Neural cell (in vitro differentiated cells): ENCODE measurements at regions not wholly inside any gene's neighbourhood (a gene's known extent, or its start where the extent isn't known, plus 50 kb on each side); places are given as distances from the start of the nearest gene placed in this dataset.

Experiments used
- CTCF ChIP-seq: fragments of 450-650 bp; IDR thresholded peaks from 2 replicates; pipeline ENCODE4 v1.5.1; 2014; ENCODE audit warnings: antibody characterized with exemption, mild to moderate bottlenecking, moderate library complexity; ENCODE audit not compliant: poor library complexity, severe bottlenecking
- EP300 ChIP-seq: fragments of 450-650 bp; conservative IDR thresholded peaks from 2 replicates; pipeline ENCODE4 v1.6.1; 2014; ENCODE audit warnings: antibody characterized with exemption, mild to moderate bottlenecking, moderate library complexity; ENCODE audit not compliant: poor library complexity, severe bottlenecking
- MXI1 ChIP-seq: fragments of 450-650 bp; conservative IDR thresholded peaks from 2 replicates; pipeline ENCODE4 v1.6.1; 2014; ENCODE audit warnings: antibody characterized with exemption, mild to moderate bottlenecking; ENCODE audit not compliant: poor library complexity, severe bottlenecking
- POLR2AphosphoS5 ChIP-seq: IDR thresholded peaks from 2 replicates; pipeline ENCODE4 v1.6.1; 2012

GRCh38 chr22:27113211-27113635, 455.8 kb downstream of the MIAT start:
- TF ChIP-seq POLR2AphosphoS5 = no peak
- no peak for TF ChIP-seq CTCF
- no peak for TF ChIP-seq MXI1
- TF ChIP-seq EP300 = no peak
